DND-41 (cell line): ENCODE measurements at regions not wholly inside any gene's neighbourhood (a gene's known extent, or its start where the extent isn't known, plus 50 kb on each side); places are given as distances from the start of the nearest gene placed in this dataset.

ENCODE experiments used
- EZH2 ChIP-seq: IDR thresholded peaks from 3 replicates; pipeline ENCODE4 v1.6.1; 2012; ENCODE audit warnings: borderline replicate concordance, low read depth, mild to moderate bottlenecking, moderate library complexity, low read length, inconsistent platforms; ENCODE audit not compliant: severe bottlenecking
- TF ChIP-seq, protein P1 (sequence below): IDR thresholded peaks from 2 replicates; pipeline ENCODE4 v1.5.1; 2012; ENCODE audit warnings: borderline replicate concordance, low read length, moderate library complexity, mild to moderate bottlenecking; ENCODE audit not compliant: poor library complexity, severe bottlenecking; ENCODE audit errors: extremely low read depth

DNA sequence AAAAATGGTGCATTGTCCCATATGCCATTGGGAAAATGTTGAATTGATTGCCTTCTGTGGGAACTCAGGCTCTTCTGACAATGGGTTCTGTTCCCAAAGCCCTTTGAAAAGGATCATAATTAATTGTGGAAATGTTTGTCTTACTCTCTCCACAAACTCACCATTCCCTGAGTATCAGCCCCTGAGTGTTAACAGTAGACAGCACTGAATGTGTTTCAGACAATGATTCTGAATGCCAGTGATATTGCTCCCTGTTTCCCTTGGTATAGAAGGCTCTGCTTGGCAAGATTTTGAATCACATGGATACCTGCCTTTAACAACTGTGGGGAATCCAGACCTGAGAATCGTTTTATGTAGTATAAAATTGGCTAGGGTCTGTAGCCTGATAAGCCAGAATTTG lies 1096.8 kb downstream of the ADGRL2 start:
- TF ChIP-seq, protein P1, sequence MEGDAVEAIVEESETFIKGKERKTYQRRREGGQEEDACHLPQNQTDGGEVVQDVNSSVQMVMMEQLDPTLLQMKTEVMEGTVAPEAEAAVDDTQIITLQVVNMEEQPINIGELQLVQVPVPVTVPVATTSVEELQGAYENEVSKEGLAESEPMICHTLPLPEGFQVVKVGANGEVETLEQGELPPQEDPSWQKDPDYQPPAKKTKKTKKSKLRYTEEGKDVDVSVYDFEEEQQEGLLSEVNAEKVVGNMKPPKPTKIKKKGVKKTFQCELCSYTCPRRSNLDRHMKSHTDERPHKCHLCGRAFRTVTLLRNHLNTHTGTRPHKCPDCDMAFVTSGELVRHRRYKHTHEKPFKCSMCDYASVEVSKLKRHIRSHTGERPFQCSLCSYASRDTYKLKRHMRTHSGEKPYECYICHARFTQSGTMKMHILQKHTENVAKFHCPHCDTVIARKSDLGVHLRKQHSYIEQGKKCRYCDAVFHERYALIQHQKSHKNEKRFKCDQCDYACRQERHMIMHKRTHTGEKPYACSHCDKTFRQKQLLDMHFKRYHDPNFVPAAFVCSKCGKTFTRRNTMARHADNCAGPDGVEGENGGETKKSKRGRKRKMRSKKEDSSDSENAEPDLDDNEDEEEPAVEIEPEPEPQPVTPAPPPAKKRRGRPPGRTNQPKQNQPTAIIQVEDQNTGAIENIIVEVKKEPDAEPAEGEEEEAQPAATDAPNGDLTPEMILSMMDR = no peak
- no peak for TF ChIP-seq EZH2
